GM12878 (cell line): ENCODE measurements at regions not wholly inside any gene's neighbourhood (a gene's known extent, or its start where the extent isn't known, plus 50 kb on each side); places are given as distances from the start of the nearest gene placed in this dataset.
"Not testable (repeated sequence)": the region's sequence is repeated elsewhere in the genome, so short reads cannot be mapped to it uniquely, and the experiment has no call there.

Experiments used
- ATAC-seq: fragments of 200-7000 bp; cut with Tn5 transposase; 3 replicates; pipeline ENCODE4 v1.9.1; 2020; ENCODE audit warnings: mild to moderate bottlenecking, moderate library complexity
- BruUV-seq: library from RNA; stranded (reverse); fragments of 400-500 nt; replicated peaks from 2 replicates; lab custom pipeline; 2021; lab: Mats Ljungman, UMichigan
- CTCF ChIA-PET: fragments of 300-600 bp; sonication (Branson Sonifier 250); formaldehyde crosslinking; extraction: SDS; loops from one replicate; lab custom pipeline; 2021; ENCODE audit warnings: inconsistent platforms; lab: Yijun Ruan, JAX
- POLR2A ChIA-PET: fragments of 350-600 bp; formaldehyde crosslinking; extraction: SDS; loops from one replicate; lab custom pipeline; 2021; ENCODE audit warnings: inconsistent platforms; lab: Charles Lee
- RAD21 ChIA-PET: fragments of 300-600 bp; sonication (Branson Sonifier 250); formaldehyde crosslinking; loops from one replicate; lab custom pipeline; 2023; ENCODE audit warnings: antibody characterized with exemption; ENCODE audit not compliant: unreplicated experiment; lab: Charles Lee
- SMC1A ChIA-PET: fragments of 300-600 bp; sonication (Branson Sonifier 250); formaldehyde crosslinking; loops from one replicate; lab custom pipeline; 2023; ENCODE audit not compliant: unreplicated experiment, uncharacterized antibody; lab: Charles Lee
- DNase-seq: peaks from one replicate; pipeline ENCODE4 v3.0.0-alpha.2; 2011; ENCODE audit warnings: low read depth, low spot score
- FAIRE-seq: peaks from 3 replicates; lab custom pipeline; 2011; peaks lifted over from hg19 to GRCh38; lab: Jason Lieb, UNC
- H2AFZ ChIP-seq: 2 replicates; pipeline ENCODE4 v1.6.0; 2011; ENCODE audit warnings: low read depth, low read length, control low read depth; ENCODE audit not compliant: control insufficient read depth
- H3K27ac ChIP-seq: 2 replicates; pipeline ENCODE4 v1.5.1; 2011; ENCODE audit warnings: control low read depth; ENCODE audit not compliant: control insufficient read depth, insufficient read depth
- H3K27me3 ChIP-seq, 2 experiments: replicated peaks in 1 of 2; 2 replicates each; pipeline versions ENCODE4 v1.6.0 to v1.6.1; 2011; ENCODE audit warnings: low read length in 1 of 2; ENCODE audit not compliant: control insufficient read depth in 2 of 2, insufficient read depth in 2 of 2
- H3K36me3 ChIP-seq, 2 experiments: 2 replicates each; pipeline ENCODE4 v1.5.1; 2011; ENCODE audit warnings: low read length in 1 of 2; ENCODE audit not compliant: control insufficient read depth in 2 of 2, insufficient read depth in 2 of 2
- H3K4me1 ChIP-seq: 2 replicates; pipeline ENCODE4 v1.6.1; 2011; ENCODE audit warnings: mild to moderate bottlenecking, low read length, moderate library complexity, mixed read lengths; ENCODE audit not compliant: control insufficient read depth, insufficient read depth
- H3K4me2 ChIP-seq: 2 replicates; pipeline ENCODE4 v1.6.0; 2011; ENCODE audit warnings: control low read depth; ENCODE audit not compliant: control insufficient read depth, insufficient read depth
- H3K4me3 ChIP-seq: fragments of 200-600 bp; sonication (generic); 2 replicates; pipeline ENCODE4 v1.5.1; 2016
- H3K79me2 ChIP-seq: 2 replicates; pipeline ENCODE4 v1.6.0; 2011; ENCODE audit warnings: low read length; ENCODE audit not compliant: control insufficient read depth, insufficient read depth
- H3K9ac ChIP-seq: 2 replicates; pipeline ENCODE4 v1.8.0; 2011; ENCODE audit warnings: low read length, control low read depth, mixed read lengths; ENCODE audit not compliant: control insufficient read depth, insufficient read depth
- H3K9me3 ChIP-seq: replicated peaks from 3 replicates; pipeline ENCODE4 v1.5.1; 2011; ENCODE audit warnings: mild to moderate bottlenecking, low read length; ENCODE audit not compliant: control insufficient read depth, insufficient read depth
- H4K20me1 ChIP-seq: 2 replicates; pipeline ENCODE4 v1.6.0; 2011; ENCODE audit not compliant: control insufficient read depth, insufficient read depth
- BACH1 ChIP-seq: fragments of 450-650 bp; IDR thresholded peaks from 2 replicates; pipeline ENCODE4 v1.6.1; 2017; ENCODE audit warnings: mild to moderate bottlenecking, borderline replicate concordance
- CHD4 ChIP-seq: fragments of 200-600 bp; sonication (generic); IDR thresholded peaks from 2 replicates; pipeline ENCODE4 v1.6.1; 2016; ENCODE audit warnings: mild to moderate bottlenecking
- EGR1 ChIP-seq, 2 experiments: IDR thresholded peaks; 1 replicate in 1 of 2; 2 replicates in 1 of 2; pipeline ENCODE4 v1.6.1; 2011 to 2012; ENCODE audit warnings: low read depth in 2 of 2, low read length in 2 of 2, borderline replicate concordance in 1 of 2, mild to moderate bottlenecking in 1 of 2, moderate library complexity in 1 of 2
- FOXM1 ChIP-seq: IDR thresholded peaks from 2 replicates; pipeline ENCODE4 v1.6.1; 2012; ENCODE audit warnings: low read depth, mild to moderate bottlenecking, inconsistent platforms, low read length, moderate library complexity
- IKZF1 ChIP-seq: fragments of 450-650 bp; conservative IDR thresholded peaks from 2 replicates; pipeline ENCODE4 v1.6.1; 2017; ENCODE audit warnings: antibody characterized with exemption, mild to moderate bottlenecking
- MXI1 ChIP-seq: fragments of 150-350 bp; IDR thresholded peaks from 2 replicates; pipeline ENCODE4 v1.6.1; 2011; ENCODE audit warnings: low read depth, mild to moderate bottlenecking, inconsistent platforms, low read length, improper control_type of control experiment
- NFYA ChIP-seq: IDR thresholded peaks from 2 replicates; pipeline ENCODE4 v1.6.1; 2011; ENCODE audit warnings: low read depth, mild to moderate bottlenecking, low read length, improper control_type of control experiment, borderline replicate concordance
- POLR2AphosphoS2 ChIP-seq: IDR thresholded peaks from 2 replicates; pipeline ENCODE4 v1.6.1; 2011; ENCODE audit warnings: low read depth, mild to moderate bottlenecking, low read length, improper control_type of control experiment, moderate library complexity
- RUNX3 ChIP-seq: IDR thresholded peaks from 2 replicates; pipeline ENCODE4 v1.6.1; 2012; ENCODE audit warnings: low read length, inconsistent platforms
- TCF7 ChIP-seq: IDR thresholded peaks from 2 replicates; pipeline ENCODE4 v1.6.1; 2014; ENCODE audit warnings: antibody characterized with exemption, borderline replicate concordance
- ZSCAN29 ChIP-seq: fragments of 450-650 bp; IDR thresholded peaks from 2 replicates; pipeline ENCODE4 v1.6.1; 2017; ENCODE audit warnings: mild to moderate bottlenecking, moderate library complexity
- WGBS: methylation state at CpG from one replicate; pipeline ENCODE4 v1.1.6; 2016; ENCODE audit warnings: low lambda C conversion rate; ENCODE audit not compliant: insufficient replicate concordance, insufficient coverage; ENCODE audit errors: missing lambda C conversion rate; 5-methylcytosine and 5-hydroxymethylcytosine counted together
- in situ Hi-C: fragments of 300-500 bp; cut with MboI; formaldehyde crosslinking; loops from 9 replicates; pipeline ENCODE4 v1.14.3; 2018; ENCODE audit warnings: mixed read lengths
- intact Hi-C: fragments of 100-400 bp; cut with micrococcal nuclease; formaldehyde crosslinking; loops from one replicate; pipeline ENCODE4 v1.14.2; 2022; ENCODE audit not compliant: unreplicated experiment

DNA sequence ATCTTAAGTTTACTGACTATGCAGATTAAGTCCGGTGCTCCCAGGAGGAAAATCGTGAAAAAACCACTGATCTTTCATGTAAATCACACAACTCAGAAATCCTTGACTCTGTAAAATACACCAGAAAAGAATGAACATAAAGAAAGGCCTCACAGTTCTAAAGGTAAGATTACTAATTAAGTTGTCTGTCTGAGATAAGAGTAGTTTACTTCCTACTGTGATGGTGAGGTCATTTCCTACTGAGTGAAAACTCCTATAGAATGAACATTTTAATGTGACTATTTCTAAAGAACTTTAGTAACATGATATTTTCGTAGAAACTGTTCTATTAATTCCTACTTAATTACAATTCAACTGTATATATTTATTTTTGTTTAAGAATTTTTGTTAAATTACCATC, 774.4 kb upstream of the CHORDC1 start:
- FAIRE-seq (no peak), ATAC-seq (no peak), DNase-seq (no peak)
- Histone ChIP-seq H3K36me3 (no peaks in the 10 kb centered on the region), H3K79me2 (no peaks in the 10 kb centered on the region), H2AFZ (no peak overlapping the region), H4K20me1 (no peaks in the 10 kb centered on the region), H3K9ac (no peak overlapping the region), H3K27ac (no peak overlapping the region), H3K9me3 (no peaks in the 10 kb centered on the region), H3K4me3 (no peak overlapping the region), H3K27me3 (no peaks in the 10 kb centered on the region), H3K4me2 (no peak overlapping the region), H3K4me1 (no peaks in the 10 kb centered on the region)
- TF ChIP-seq CHD4, result no peak
- no peak for TF ChIP-seq TCF7
- no peak for TF ChIP-seq MXI1
- no peak for TF ChIP-seq RUNX3
- TF ChIP-seq FOXM1, result no peak
- TF ChIP-seq POLR2AphosphoS2, result no peak
- no peak for TF ChIP-seq ZSCAN29
- TF ChIP-seq NFYA, result no peak
- no peak for TF ChIP-seq EGR1 (IDR thresholded peaks at IDR 0.05; ENCODE audit: borderline replicate concordance in 1 of 2, low read depth in 2 of 2, low read length in 2 of 2)
- TF ChIP-seq BACH1, result no peak
- no peak for TF ChIP-seq IKZF1
- RAD21 ChIA-PET, result no interaction called here
- POLR2A ChIA-PET, result no interaction called here
- in situ Hi-C loops, result no loop called here
- BruUV-seq, result no TSS peak
- SMC1A ChIA-PET, result interaction anchor here (0.6 kb wide), 2 partner anchors 626 to 1581 kb away, joined by 3 read pairs; no protein-coding TSS in a partner anchor
- WGBS, result 18% methylated on average over 3 of the region's 3 CpGs
- intact Hi-C loops, result no loop called here
- CTCF ChIA-PET, result no interaction called here

DNA sequence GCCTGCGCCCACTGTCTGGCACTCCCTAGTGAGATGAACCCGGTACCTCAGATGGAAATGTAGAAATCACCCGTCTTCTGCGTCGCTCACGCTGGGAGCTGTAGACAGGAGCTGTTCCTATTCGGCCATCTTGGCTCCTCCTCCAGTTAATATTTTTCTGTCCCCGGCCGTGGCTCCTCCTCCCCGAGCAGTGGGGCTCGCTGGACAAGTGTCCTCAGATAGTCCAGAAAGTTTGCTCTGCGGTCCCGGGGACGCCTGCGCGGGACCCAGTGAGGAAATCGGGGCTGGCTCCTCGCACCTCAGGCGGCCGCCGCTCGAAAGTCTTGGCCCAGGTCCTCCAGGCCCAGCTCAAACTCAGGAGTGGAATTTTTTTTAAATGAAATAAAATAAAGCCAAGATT, 749.3 kb upstream of the CHORDC1 start:
- POLR2A ChIA-PET, H3K9me3 ChIP-seq, H4K20me1 ChIP-seq, H3K4me2 ChIP-seq, H3K27me3 ChIP-seq, H3K4me3 ChIP-seq, H2AFZ ChIP-seq, H3K4me1 ChIP-seq, RAD21 ChIA-PET, H3K27ac ChIP-seq, BruUV-seq, H3K79me2 ChIP-seq, intact Hi-C loops, in situ Hi-C loops, DNase-seq, H3K9ac ChIP-seq, ATAC-seq, FAIRE-seq, CTCF ChIA-PET, SMC1A ChIA-PET, H3K36me3 ChIP-seq: not testable (repeated sequence)
- WGBS, result 56% methylated on average over 3 of the region's 22 CpGs
